Stimulated activated CD4-positive, alpha-beta T cell treated with anti-CD3 and anti-CD28 coated beads, Interleukin-2, amount 100 ng/mL, for 24 hours (primary cell): ENCODE measurements at regions not wholly inside any gene's neighbourhood (a gene's known extent, or its start where the extent isn't known, plus 50 kb on each side); places are given as distances from the start of the nearest gene placed in this dataset.
"Not testable (repeated sequence)": the region's sequence is repeated elsewhere in the genome, so short reads cannot be mapped to it uniquely, and the experiment has no call there.

Experiments
- DNase-seq, 2 donors: peaks; one replicate each; pipeline ENCODE4 v3.0.0-alpha.2; 2020

GRCh38 chr13:80897641-80898040 is 556.7 kb upstream of the SPRY2 start:
- not testable (repeated sequence) for DNase-seq

GRCh38 chr13:80894917-80895316 is 554.0 kb upstream of the SPRY2 start:
- no peak for DNase-seq

- DNase-seq = no peak
These were observed 548.9 kb upstream of the SPRY2 start for GRCh38 chr13:80889829-80890228.

GRCh38 chr13:80888390-80888789 is 547.5 kb upstream of the SPRY2 start:
- no peak for DNase-seq

- no peak for DNase-seq
These were observed 543.3 kb upstream of the SPRY2 start for GRCh38 chr13:80884056-80884785.

- DNase-seq = no peak
These were observed 542.6 kb upstream of the SPRY2 start for GRCh38 chr13:80883545-80883944.

- DNase-seq = no peak
These were observed 541.1 kb upstream of the SPRY2 start for GRCh38 chr13:80881942-80882445.

- no peak for DNase-seq
These were observed 540.6 kb upstream of the SPRY2 start for GRCh38 chr13:80881495-80881894.

- DNase-seq = no peak
These were observed 540.1 kb upstream of the SPRY2 start for GRCh38 chr13:80881034-80881433.

- DNase-seq = no peak
These were observed 537.0 kb upstream of the SPRY2 start for GRCh38 chr13:80877944-80878241.

GRCh38 chr13:80877209-80877943 is 536.5 kb upstream of the SPRY2 start:
- no peak for DNase-seq

- DNase-seq = no peak
These were observed 532.7 kb upstream of the SPRY2 start for GRCh38 chr13:80873589-80873988.

GRCh38 chr13:80871971-80872370 is 531.0 kb upstream of the SPRY2 start:
- DNase-seq = not testable (repeated sequence)

- DNase-seq = no peak
These were observed 530.6 kb upstream of the SPRY2 start for GRCh38 chr13:80871481-80871880.

- no peak for DNase-seq
These were observed 529.3 kb upstream of the SPRY2 start for GRCh38 chr13:80870186-80870585.

- no peak for DNase-seq
These were observed 526.0 kb upstream of the SPRY2 start for GRCh38 chr13:80866921-80867320.

GRCh38 chr13:80865329-80865728 is 524.4 kb upstream of the SPRY2 start:
- DNase-seq = no peak

GRCh38 chr13:80862456-80862855 is 521.5 kb upstream of the SPRY2 start:
- no peak for DNase-seq

- DNase-seq = no peak
These were observed 519.9 kb upstream of the SPRY2 start for GRCh38 chr13:80860845-80861244.

GRCh38 chr13:80858131-80858530 is 517.2 kb upstream of the SPRY2 start:
- no peak for DNase-seq

- no peak for DNase-seq
These were observed 516.4 kb upstream of the SPRY2 start for GRCh38 chr13:80857321-80857720.

GRCh38 chr13:80850771-80851170 is 509.8 kb upstream of the SPRY2 start:
- no peak for DNase-seq

- DNase-seq = no peak
These were observed 503.2 kb upstream of the SPRY2 start for GRCh38 chr13:80844164-80844563.

GRCh38 chr13:80841414-80841813 is 500.5 kb upstream of the SPRY2 start:
- no peak for DNase-seq
